Kidney capillary endothelial cell (primary cell): ENCODE measurements at regions not wholly inside any gene's neighbourhood (a gene's known extent, or its start where the extent isn't known, plus 50 kb on each side); places are given as distances from the start of the nearest gene placed in this dataset.

ENCODE experiments used
- DNase-seq: peaks from one replicate; pipeline ENCODE4 v3.0.0-alpha.2; 2018; ENCODE audit warnings: low spot score

- no peak for DNase-seq
Measured at GRCh38 chr12:78697817-78698415, 166.7 kb upstream of the SYT1 start.

GRCh38 chr12:78698747-78699146, 165.8 kb upstream of the SYT1 start:
- peak; percentile 46 for DNase-seq

DNA sequence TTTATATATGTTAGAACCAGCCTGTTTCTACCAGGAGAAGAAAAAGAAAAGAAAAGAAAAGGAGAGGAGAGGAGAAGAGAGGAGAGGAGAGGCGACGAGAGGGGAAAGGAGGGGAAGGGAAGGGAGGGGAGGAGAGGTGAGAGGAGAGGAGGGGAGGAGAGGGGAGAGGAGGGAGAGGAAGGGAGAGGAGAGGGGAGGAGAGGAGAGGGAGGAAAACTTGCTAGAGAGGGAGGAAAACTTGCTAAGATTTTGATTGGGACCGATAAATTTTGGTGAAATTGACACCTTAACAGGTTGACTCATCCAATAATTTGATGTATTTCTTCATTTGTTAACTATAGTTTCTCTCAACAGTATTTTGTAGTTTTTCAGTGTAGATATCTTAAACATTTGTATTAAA, 164.0 kb upstream of the SYT1 start:
- DNase-seq = no peak

- peak; percentile 95 for DNase-seq
Measured at GRCh38 chr12:78703820-78704525, 160.6 kb upstream of the SYT1 start.

GRCh38 chr12:78711954-78712353, 152.6 kb upstream of the SYT1 start:
- no peak for DNase-seq

DNA sequence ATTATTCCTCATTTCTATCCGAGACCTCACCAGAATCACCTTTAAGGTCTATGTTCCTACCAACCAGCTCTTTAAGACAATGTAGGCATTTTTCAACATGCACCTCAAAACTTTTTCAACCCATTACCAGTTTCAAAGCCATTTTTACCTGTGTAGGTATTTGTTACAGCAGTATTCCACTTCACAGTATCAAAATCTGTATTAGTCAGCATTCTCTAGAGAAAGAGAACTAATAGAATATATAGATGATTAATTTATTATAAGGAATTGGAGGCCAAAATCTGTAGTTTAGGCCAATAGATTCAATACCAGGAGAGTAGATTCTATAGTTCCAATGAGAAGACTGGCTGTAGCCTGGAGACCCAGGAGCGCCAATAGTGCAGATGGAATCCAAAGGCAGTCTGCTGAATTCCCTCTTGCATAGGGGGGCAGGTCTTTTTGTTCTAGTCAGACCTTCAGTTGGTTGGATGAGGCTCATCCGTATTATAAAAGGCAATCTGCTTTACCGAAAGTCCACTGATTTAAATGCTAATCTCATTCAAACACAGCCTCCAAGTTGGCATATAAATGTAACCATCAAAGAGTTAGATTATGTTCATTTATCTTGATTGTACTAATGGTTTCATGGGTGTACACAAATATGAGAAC, 151.6 kb upstream of the SYT1 start:
- no peak for DNase-seq

GRCh38 chr12:78719721-78720120, 144.9 kb upstream of the SYT1 start:
- no peak for DNase-seq

DNA sequence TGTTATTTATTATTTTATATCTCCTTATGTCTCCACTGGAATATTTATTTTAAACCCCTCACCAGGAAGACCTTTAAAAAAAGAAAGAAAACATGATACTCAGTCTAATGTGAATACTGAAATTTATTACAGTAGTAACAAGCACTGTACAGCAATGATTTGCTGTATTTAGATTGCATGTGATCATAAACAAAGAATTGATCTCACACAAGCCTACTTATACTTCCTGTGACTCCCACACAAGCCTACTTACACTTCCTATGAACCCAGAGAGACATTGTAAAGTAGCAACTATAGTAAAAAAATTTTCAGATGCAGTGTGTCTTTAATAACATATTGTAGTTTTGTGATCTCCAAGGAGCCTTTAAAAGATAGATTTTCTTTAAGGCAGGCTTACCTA, 142.7 kb upstream of the SYT1 start:
- DNase-seq = peak; percentile 33

DNA sequence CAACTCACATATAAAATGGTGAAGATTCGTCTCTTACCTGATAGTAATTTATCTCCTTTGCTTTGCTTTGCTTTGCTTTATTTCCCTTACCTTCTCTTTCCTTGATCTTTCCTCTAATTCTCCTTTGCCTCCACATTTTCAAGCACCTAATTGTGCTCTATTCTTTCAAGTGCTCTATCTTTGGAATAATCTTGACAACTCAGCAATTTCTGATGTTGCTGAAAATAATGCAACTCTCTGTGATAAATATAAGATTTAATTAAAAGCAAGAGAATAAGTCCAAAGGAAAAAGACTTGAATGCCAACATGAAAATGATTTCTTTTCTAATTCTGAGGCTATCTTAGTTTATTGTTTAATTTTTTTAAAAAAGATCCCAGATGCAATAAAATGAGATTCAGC, 139.5 kb upstream of the SYT1 start:
- DNase-seq = no peak

- DNase-seq = no peak
Measured at GRCh38 chr12:78725951-78726580, 138.5 kb upstream of the SYT1 start.

DNA sequence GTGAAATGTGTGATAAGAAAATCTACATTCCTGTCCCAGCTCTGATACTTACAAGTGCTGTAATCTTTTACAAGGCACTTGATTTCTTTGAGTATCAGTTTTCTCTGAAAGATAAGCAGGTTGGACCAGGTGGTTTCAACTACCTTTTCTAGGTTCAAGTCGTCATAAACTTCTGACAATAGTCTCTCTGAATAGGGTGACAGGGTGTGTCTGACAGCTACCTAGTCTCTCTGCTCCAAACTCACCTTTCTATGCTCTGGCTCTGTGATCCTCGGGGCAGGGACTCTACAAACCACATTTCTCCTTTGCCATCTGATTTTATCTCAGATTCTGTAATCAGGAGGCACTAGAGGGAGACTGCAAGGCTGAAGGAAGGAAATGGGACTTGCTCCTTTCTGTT, 137.7 kb upstream of the SYT1 start:
- no peak for DNase-seq

DNA sequence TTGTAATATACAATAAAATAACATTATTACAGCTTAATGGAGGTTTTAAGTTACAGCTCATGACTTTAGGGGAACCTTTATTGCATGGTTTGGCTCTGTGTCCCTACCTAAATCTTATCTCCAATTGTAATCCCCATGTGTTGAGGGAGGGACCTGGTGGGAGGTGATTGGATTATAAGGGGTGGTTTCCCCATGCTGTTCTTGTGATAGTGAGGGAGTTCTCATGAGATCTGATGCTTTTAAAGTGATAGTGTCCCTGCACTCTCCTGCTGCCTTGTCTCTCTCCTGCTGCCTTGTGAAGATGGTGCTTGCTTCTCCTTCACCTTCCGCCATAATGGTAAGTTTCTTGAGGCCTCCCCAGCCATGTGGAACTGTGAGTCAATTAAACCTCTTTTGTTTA, 132.1 kb upstream of the SYT1 start:
- no peak for DNase-seq

DNA sequence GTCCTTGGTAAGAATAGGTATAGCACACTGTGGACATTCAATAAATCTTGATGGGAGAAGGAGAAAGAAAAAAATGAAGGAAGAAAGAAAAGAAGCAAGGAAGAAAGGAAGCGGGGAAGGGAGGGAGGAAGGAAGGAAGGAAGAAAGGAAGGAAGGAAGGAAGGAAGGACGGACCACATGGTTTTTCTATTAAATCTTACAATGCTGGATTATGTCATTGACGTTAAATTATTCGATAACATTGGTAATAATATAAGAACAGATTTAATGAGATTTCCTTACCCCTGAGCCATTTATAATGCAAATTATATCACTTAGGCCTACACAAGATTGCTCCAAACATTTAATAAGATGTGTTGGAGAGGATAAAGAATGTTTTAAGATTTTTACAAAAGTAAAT, 124.9 kb upstream of the SYT1 start:
- no peak for DNase-seq

GRCh38 chr12:78746001-78746400, 118.6 kb upstream of the SYT1 start:
- no peak for DNase-seq

- DNase-seq = no peak
Measured at GRCh38 chr12:78753058-78753457, 111.5 kb upstream of the SYT1 start.

- no peak for DNase-seq
Measured at GRCh38 chr12:78756936-78757335, 107.6 kb upstream of the SYT1 start.

DNA sequence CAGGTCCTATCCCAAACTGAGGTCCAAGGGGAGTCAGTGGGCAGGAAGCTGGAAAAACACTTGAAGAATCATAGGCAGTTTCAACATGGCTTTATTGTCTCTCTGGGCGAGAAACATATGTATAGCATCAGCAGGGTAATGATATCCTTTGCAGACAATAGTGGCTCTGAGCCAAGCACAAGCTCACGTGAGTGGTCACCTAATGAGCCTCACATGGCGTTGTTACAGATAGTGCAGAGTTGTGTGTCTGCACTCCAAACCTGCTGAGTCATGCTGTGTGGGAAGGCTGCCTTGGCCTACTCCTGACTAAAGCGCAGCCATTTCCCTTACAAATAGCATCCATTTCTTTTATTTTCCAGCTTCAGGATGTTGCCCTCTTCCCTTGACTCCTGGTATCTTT, 105.2 kb upstream of the SYT1 start:
- peak; percentile 67 for DNase-seq

DNA sequence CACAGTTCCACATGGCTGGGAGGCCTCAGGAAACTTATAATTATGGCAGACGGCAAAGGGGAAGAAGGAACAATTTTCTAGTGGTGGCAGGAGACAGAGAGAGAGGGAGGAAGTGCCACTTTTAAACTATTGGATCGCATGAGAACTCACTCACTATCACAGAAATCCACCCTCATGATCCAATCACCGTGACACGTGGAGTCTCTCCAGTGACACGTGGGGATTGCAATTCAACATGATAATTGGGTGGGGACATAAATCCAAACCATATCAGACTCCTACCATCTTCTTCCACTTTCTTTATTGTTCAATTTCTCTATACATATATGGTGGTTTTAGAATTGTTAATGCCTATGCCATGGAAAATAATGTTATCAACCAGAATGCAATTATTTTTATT, 103.7 kb upstream of the SYT1 start:
- no peak for DNase-seq

DNA sequence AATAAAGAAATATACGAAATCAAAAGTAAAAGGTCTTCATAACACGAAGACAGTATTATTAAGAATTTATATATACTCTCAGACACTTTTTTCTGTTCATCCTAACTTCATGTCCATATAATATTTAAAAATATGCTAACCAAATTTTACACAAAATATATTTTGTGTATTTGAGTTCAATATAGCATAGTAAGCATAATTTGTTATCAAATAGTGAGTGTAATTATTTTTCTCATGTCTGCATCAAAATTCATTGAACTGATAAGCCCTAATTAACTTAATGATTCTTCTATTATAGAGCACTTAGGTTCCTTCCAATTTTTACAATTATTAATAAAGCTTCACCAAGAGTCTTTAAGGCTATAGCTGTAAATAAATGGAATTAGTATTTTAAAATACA, 99.7 kb upstream of the SYT1 start:
- no peak for DNase-seq

GRCh38 chr12:78767264-78767981, 97.2 kb upstream of the SYT1 start:
- no peak for DNase-seq

GRCh38 chr12:78778339-78778738, 86.2 kb upstream of the SYT1 start:
- no peak for DNase-seq

- DNase-seq = no peak
Measured at GRCh38 chr12:78787576-78787975, 77.0 kb upstream of the SYT1 start.

DNA sequence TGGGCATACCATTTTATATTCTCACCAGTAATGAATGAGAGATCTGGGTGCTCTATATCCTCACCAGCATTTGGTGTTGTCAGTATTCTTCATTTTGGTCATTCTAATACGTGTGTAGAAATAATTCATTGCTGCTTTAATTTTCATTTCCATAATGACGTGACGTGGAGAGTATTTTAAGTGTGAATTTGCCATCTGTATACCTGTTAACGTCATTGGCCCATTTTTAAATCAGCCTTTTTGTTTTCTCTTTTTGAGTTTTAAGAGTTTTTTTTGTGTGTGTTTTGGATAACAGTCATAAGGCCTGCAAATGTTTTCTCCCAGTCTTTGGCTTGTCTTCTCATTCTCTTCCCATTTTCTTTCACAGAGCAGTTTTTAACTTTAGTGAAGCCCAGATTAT, 74.4 kb upstream of the SYT1 start:
- no peak for DNase-seq
